ENCODE measurements at regions not wholly inside any gene's neighbourhood (a gene's known extent, or its start where the extent isn't known, plus 50 kb on each side); places are given as distances from the start of the nearest gene placed in this dataset.
"Not testable (repeated sequence)": the region's sequence is repeated elsewhere in the genome, so short reads cannot be mapped to it uniquely, and the experiment has no call there.

DNA sequence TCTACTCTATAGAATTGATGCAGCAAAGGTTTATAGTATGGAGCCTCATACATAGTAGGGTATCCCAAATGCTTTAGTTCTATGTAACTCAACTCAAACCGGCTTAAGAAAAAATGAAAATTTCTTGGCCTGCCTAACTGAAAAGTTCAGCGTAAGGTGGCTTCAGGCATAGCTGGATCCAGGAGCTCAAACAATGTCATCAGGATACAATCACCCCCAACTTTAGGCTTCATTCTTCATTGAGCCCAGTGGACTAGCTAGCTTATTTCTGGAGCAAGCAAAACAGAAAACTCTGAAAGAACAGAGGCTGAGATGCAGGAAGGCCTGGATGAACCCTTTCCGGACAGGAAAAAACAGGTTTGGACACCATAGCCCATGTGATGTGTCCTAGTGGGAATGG, 147.5 kb upstream of the HS3ST4 start:
- TF ChIP-seq, protein P1, sequence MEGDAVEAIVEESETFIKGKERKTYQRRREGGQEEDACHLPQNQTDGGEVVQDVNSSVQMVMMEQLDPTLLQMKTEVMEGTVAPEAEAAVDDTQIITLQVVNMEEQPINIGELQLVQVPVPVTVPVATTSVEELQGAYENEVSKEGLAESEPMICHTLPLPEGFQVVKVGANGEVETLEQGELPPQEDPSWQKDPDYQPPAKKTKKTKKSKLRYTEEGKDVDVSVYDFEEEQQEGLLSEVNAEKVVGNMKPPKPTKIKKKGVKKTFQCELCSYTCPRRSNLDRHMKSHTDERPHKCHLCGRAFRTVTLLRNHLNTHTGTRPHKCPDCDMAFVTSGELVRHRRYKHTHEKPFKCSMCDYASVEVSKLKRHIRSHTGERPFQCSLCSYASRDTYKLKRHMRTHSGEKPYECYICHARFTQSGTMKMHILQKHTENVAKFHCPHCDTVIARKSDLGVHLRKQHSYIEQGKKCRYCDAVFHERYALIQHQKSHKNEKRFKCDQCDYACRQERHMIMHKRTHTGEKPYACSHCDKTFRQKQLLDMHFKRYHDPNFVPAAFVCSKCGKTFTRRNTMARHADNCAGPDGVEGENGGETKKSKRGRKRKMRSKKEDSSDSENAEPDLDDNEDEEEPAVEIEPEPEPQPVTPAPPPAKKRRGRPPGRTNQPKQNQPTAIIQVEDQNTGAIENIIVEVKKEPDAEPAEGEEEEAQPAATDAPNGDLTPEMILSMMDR (IDR thresholded peaks at IDR 0.05; ENCODE audit: low read depth, low read length) = no peak
- no peak for DNase-seq
- no peaks in the 10 kb centered on the region for H3K4me1 ChIP-seq
- no peaks in the 10 kb centered on the region for H3K9me3 ChIP-seq
- no peaks in the 10 kb centered on the region for H3K27me3 ChIP-seq
- no peaks in the 10 kb centered on the region for H3K36me3 ChIP-seq
- no peak overlapping the region for H3K4me3 ChIP-seq (ENCODE audit: low read depth, low read length)

DNA sequence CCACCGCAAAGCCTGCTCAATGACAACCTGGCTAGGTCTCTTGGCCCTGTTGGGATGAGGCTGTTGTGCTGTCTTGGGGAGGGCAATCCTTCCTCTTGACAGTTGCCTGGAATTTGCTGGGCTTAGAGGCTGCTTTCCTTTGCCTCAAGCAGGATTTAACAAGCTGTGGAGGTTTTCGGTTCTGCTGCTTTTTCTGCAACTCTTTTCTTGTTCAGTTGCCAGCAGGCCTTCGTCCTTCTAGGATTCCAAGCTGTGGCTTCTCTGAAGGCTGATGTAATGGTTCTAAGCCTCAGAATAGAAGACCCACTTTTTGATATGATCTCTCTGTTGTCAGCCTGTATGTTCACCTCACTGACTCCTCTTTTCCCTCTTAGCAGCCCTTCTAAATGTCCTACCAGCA, 149.5 kb upstream of the HS3ST4 start:
- Histone ChIP-seq H3K4me3 (ENCODE audit: low read depth, low read length) (no peak overlapping the region), H3K36me3 (no peaks in the 10 kb centered on the region), H3K4me1 (no peaks in the 10 kb centered on the region), H3K9me3 (no peaks in the 10 kb centered on the region), H3K27me3 (no peaks in the 10 kb centered on the region)
- TF ChIP-seq, protein P1 (IDR thresholded peaks at IDR 0.05; ENCODE audit: low read depth, low read length) = no peak
- no peak for DNase-seq

DNA sequence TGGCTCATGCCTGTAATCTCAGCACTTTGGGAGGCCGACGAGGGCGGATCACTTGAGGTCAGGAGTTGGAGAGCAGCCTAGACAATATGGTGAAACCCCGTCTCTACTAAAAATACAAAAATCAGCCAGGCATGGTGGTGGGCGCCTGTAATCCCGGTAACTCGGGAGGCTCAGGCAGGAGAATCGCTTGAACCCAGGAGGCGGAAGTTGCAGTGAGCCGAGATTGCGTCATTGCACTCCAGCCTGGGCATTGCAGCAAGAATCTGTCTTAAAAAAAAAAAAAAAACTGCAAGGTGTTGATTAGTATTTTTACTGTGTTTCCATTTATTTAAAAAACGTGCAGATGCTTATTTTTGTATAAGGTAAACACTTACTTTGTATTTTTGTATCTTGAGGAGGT, 152.0 kb upstream of the HS3ST4 start:
- not testable (repeated sequence) for H3K36me3 ChIP-seq; H3K4me1 ChIP-seq; DNase-seq; H3K27me3 ChIP-seq; H3K4me3 ChIP-seq (ENCODE audit: low read depth, low read length); H3K9me3 ChIP-seq

DNA sequence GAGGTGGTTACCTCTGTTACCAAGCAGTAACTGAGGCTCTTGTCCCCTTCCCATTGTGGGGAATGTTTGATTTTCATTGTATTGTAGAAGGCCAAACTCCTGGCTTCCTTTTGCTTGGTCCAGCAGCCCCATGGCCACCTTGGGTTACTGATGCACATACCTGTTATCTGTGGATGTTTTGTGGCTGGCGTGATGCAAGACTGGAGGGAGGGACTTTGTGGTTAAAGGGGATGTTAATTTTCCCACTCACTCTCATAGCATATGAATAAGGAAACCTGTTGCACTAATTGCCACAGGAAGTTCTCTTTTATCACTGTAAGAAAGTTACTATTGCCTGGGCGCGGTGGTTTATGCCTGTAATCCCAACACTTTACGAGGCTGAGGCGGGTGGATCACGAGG, 168.6 kb upstream of the HS3ST4 start:
- H3K4me1 ChIP-seq = no peaks in the 10 kb centered on the region
- no peaks in the 10 kb centered on the region for H3K27me3 ChIP-seq
- DNase-seq = no peak
- H3K36me3 ChIP-seq = no peaks in the 10 kb centered on the region
- TF ChIP-seq, protein P1 (IDR thresholded peaks at IDR 0.05; ENCODE audit: low read depth, low read length) = no peak
- H3K4me3 ChIP-seq (ENCODE audit: low read depth, low read length) = no peak overlapping the region
- H3K9me3 ChIP-seq = no peaks in the 10 kb centered on the region

DNA sequence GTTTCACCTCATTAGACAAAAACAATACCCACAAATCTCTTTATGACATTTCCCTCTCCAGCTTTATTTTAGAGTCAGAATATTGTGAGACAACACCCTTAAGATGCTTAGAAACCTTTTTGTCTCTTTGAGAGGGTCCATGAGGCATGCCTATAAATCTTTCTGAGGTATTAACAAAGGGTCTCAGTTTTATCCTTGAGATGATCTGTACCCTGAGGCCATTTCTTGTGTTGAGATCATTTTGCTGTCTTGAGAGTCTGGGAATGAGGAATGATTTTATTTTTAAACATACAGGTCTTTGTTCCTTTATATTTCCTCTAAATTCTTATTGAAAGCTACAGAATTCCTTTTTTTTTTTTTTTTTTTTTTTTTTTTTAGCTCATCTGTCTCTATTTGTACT, 179.7 kb upstream of the HS3ST4 start:
- H3K27me3 ChIP-seq = no peaks in the 10 kb centered on the region
- H3K36me3 ChIP-seq = no peaks in the 10 kb centered on the region
- H3K9me3 ChIP-seq = no peaks in the 10 kb centered on the region
- TF ChIP-seq, protein P1 (IDR thresholded peaks at IDR 0.05; ENCODE audit: low read depth, low read length) = no peak
- no peaks in the 10 kb centered on the region for H3K4me1 ChIP-seq
- DNase-seq = no peak
- H3K4me3 ChIP-seq (ENCODE audit: low read depth, low read length) = no peak overlapping the region

DNA sequence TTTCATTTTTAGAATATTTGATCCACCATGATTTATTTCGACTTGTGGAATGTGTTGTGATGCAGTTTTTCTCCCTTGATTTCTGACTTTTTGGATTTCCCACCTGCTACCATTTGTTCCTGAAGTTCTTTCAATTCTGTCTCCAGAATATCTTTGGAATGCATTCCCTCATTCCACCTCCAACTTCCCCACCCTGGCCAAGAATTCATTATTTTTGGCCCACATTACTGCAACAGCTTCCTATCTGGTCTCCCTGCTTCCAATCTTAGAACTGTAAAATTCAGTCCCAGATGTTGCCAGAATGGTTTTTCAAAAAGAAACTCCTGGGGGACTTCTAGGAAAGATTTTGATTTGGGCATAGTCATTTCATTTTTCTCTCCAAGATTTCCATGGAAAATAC, 182.3 kb upstream of the HS3ST4 start:
- H3K4me1 ChIP-seq = no peaks in the 10 kb centered on the region
- DNase-seq = no peak
- H3K4me3 ChIP-seq (ENCODE audit: low read depth, low read length) = no peak overlapping the region
- no peaks in the 10 kb centered on the region for H3K27me3 ChIP-seq
- no peaks in the 10 kb centered on the region for H3K36me3 ChIP-seq
- TF ChIP-seq, protein P1 (IDR thresholded peaks at IDR 0.05; ENCODE audit: low read depth, low read length) = no peak
- H3K9me3 ChIP-seq = no peaks in the 10 kb centered on the region
